GM12873 (cell line): ENCODE measurements at regions not wholly inside any gene's neighbourhood (a gene's known extent, or its start where the extent isn't known, plus 50 kb on each side); places are given as distances from the start of the nearest gene placed in this dataset.

Experiments used
- CTCF ChIP-seq: IDR thresholded peaks from 2 replicates; pipeline ENCODE4 v1.5.1; 2012; ENCODE audit warnings: low read depth, mild to moderate bottlenecking, moderate library complexity, low read length, control low read depth; ENCODE audit not compliant: insufficient read depth; ENCODE audit errors: missing control alignments

GRCh38 chr2:16064745-16065144 is 124.4 kb downstream of the MYCN start:
- no peak for TF ChIP-seq CTCF

GRCh38 chr2:16063955-16064633 is 123.7 kb downstream of the MYCN start:
- no peak for TF ChIP-seq CTCF

DNA sequence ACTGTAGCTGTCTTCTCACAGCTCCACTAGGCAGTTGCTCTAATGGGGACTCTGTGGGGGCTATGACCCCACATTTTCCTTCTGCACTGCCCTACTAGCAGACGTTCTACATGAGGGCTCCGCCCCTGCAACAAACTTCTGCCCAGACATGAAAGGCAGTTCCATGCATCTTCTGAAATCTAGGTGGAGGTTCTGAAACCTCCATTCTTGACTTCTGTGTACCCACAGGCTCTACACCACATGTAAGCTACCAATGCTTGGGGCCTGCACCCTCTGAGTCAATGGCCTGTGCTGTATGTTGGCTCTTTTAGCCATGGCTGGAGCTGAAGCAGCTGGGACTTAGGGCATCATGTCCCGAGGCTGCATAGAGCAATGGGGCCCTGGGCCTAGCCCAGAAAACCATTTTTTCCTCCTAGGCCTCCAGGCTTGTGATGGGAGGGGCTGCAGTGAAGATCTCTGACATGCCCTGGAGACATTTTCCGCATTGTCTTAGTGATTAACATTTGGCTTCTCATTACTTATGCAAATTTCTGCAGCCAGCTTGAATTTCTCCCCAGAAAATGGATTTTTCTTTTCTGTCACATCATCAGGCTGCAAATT is 123.0 kb downstream of the MYCN start:
- no peak for TF ChIP-seq CTCF

DNA sequence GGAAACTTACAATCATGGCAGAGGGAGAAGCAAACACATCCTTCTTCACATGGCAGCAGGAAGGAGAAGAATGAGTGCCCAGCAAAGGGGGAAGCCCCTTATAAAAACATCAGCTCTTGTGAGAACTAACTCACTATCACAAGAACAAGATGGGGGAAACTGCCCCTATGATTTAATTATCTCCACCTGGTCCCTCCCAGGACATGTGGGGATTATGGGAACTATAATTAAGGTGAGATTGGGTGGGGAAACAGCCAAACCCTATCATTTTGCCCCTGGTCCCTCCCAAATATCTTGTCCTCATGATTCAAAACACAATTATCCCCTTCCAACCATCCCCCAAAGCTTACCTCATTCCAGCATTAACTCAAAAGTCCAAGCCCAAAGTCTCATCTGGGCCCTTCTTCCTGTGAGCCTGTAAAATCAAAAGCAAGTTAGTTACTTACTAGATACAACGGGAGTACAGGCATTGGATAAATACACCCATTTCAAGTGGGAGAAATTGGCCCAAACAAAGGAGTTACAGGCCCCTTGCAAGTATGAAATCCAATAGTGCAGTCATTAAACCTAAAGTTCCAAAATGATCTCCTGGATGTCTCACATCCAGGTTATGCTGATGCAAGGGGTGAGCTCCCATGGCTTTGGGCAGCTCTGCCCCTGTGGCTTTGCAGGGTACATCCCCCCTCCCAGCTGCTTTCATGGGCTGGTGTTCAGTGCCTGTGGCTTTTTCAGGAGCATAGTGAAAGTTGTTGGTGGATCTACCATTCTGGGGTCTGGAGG is 122.3 kb downstream of the MYCN start:
- no peak for TF ChIP-seq CTCF

DNA sequence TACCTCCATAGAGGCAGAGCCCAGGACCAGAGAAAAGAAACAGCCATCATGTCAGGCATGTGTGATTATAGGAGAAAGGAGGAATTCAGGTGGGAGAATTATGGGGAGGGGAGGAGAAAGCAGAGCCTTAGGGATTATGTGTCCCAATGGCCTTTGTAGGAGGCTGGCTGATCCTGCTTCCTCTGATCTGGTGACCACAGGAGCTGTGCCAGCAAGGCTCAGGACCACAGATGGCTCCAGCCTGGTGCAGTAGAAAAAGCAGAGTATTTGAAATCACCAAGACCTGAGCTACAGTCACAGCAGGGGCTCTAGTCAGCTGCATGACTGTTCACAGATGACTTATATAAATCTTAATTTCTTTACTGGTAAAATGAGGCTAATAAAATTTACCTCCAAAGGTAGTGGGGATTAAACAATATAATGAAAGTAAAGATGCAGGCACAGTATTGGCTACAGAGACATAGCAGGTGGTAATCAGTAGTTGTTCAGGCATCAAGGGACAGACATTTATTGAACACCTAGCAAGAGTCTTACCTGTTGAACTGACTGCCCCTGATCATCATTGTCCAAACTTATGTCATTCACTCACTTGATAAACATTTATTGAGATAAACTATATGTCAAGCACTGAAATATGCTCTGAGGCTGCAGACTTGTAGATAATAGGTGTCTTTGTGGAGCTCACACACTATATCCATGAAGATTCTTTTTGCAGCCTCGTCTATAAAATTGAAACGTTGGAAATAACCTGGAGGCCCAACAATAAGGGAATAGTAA is 121.3 kb downstream of the MYCN start:
- no peak for TF ChIP-seq CTCF

GRCh38 chr2:16060936-16061338 is 120.6 kb downstream of the MYCN start:
- no peak for TF ChIP-seq CTCF
